Osteoblast (primary cell): ENCODE measurements at regions not wholly inside any gene's neighbourhood (a gene's known extent, or its start where the extent isn't known, plus 50 kb on each side); places are given as distances from the start of the nearest gene placed in this dataset.

Source experiments
- DNase-seq: peaks from one replicate; pipeline ENCODE4 v3.0.0; 2011; ENCODE audit warnings: low spot score, mixed read lengths; ENCODE audit not compliant: insufficient read length; ENCODE audit errors: missing footprints
- H2AFZ ChIP-seq: 2 replicates; pipeline ENCODE4 v1.6.0; 2011; ENCODE audit warnings: mild to moderate bottlenecking, low read length
- H3K27ac ChIP-seq: 2 replicates; pipeline ENCODE4 v1.5.1; 2011; ENCODE audit warnings: mild to moderate bottlenecking, low read depth, low read length, moderate library complexity
- H3K27me3 ChIP-seq: 2 replicates; pipeline ENCODE4 v1.6.0; 2012; ENCODE audit warnings: mild to moderate bottlenecking, control low read depth, inconsistent platforms, low read length, moderate library complexity; ENCODE audit not compliant: insufficient read depth
- H3K36me3 ChIP-seq: 2 replicates; pipeline ENCODE4 v1.5.1; 2011; ENCODE audit warnings: mild to moderate bottlenecking, low read length, control low read depth, moderate library complexity; ENCODE audit not compliant: insufficient read depth
- H3K4me1 ChIP-seq: 2 replicates; pipeline ENCODE4 v1.5.1; 2011; ENCODE audit warnings: mild to moderate bottlenecking, low read length, control low read depth, moderate library complexity; ENCODE audit not compliant: insufficient read depth
- H3K4me2 ChIP-seq: 2 replicates; pipeline ENCODE4 v1.6.0; 2011; ENCODE audit warnings: mild to moderate bottlenecking, low read length; ENCODE audit not compliant: insufficient read depth
- H3K4me3 ChIP-seq: fragments of 200-600 bp; sonication (generic); 3 replicates; pipeline ENCODE4 v1.5.1; 2012; ENCODE audit warnings: mild to moderate bottlenecking, low read length, inconsistent platforms; ENCODE audit not compliant: insufficient read depth
- H3K79me2 ChIP-seq: 2 replicates; pipeline ENCODE4 v1.6.0; 2012; ENCODE audit warnings: mild to moderate bottlenecking, low read length, control low read depth, inconsistent platforms; ENCODE audit not compliant: insufficient read depth
- H3K9me3 ChIP-seq: 2 replicates; pipeline ENCODE4 v1.5.1; 2011; ENCODE audit warnings: low read depth, low read length, control low read depth
- H4K20me1 ChIP-seq: 2 replicates; pipeline ENCODE4 v1.6.0; 2012; ENCODE audit warnings: mild to moderate bottlenecking, low read length, control low read depth; ENCODE audit not compliant: insufficient read depth
- CTCF ChIP-seq: IDR thresholded peaks from 2 replicates; pipeline ENCODE4 v1.5.1; 2011; ENCODE audit warnings: mild to moderate bottlenecking, low read depth, low read length, moderate library complexity; ENCODE audit errors: extremely low read depth

GRCh38 chr14:51394384-51394783, 154.3 kb downstream of the TMX1 start:
- no peak for DNase-seq
- Histone ChIP-seq H3K9me3 (no peaks in the 10 kb centered on the region), H3K27ac (peak overlapping the region; percentile 99), H3K4me3 (no peak overlapping the region), H3K27me3 (no peaks in the 10 kb centered on the region), H4K20me1 (no peaks in the 10 kb centered on the region), H3K79me2 (no peaks in the 10 kb centered on the region), H3K4me2 (no peak overlapping the region), H2AFZ (peak overlapping the region; percentile 17), H3K4me1 (peaks cover 45% of the 10 kb centered on the region), H3K36me3 (no peaks in the 10 kb centered on the region)
- TF ChIP-seq CTCF = no peak

GRCh38 chr14:51394804-51395203, 154.8 kb downstream of the TMX1 start:
- Histone ChIP-seq H3K4me2 (peak overlapping the region; percentile 62), H3K79me2 (no peaks in the 10 kb centered on the region), H3K4me3 (no peak overlapping the region), H3K9me3 (no peaks in the 10 kb centered on the region), H3K36me3 (no peaks in the 10 kb centered on the region), H2AFZ (peak overlapping the region; percentile 78), H3K4me1 (peaks cover 45% of the 10 kb centered on the region), H3K27ac (peak overlapping the region; percentile 99), H4K20me1 (no peaks in the 10 kb centered on the region), H3K27me3 (no peaks in the 10 kb centered on the region)
- no peak for DNase-seq
- no peak for TF ChIP-seq CTCF

- no peak overlapping the region for H3K4me3 ChIP-seq
- TF ChIP-seq CTCF = no peak
- no peaks in the 10 kb centered on the region for H3K36me3 ChIP-seq
- no peaks in the 10 kb centered on the region for H3K79me2 ChIP-seq
- no peaks in the 10 kb centered on the region for H3K27me3 ChIP-seq
- H3K4me1 ChIP-seq = peaks cover 45% of the 10 kb centered on the region
- H3K9me3 ChIP-seq = no peaks in the 10 kb centered on the region
- peak; percentile 58 for DNase-seq
- H2AFZ ChIP-seq = peak overlapping the region; percentile 78
- peak overlapping the region; percentile 99 for H3K27ac ChIP-seq
- H4K20me1 ChIP-seq = no peaks in the 10 kb centered on the region
- H3K4me2 ChIP-seq = peak overlapping the region; percentile 62
These were observed 155.4 kb downstream of the TMX1 start for GRCh38 chr14:51395361-51395849.

GRCh38 chr14:51396222-51396815, 156.3 kb downstream of the TMX1 start:
- peak; percentile 74 for DNase-seq
- Histone ChIP-seq H4K20me1 (no peaks in the 10 kb centered on the region), H3K27me3 (no peaks in the 10 kb centered on the region), H3K79me2 (no peaks in the 10 kb centered on the region), H3K4me1 (peaks cover 45% of the 10 kb centered on the region), H3K36me3 (no peaks in the 10 kb centered on the region), H3K4me2 (peak overlapping the region; percentile 62), H3K4me3 (peak overlapping the region; percentile 9), H3K9me3 (no peaks in the 10 kb centered on the region), H3K27ac (peak overlapping the region; percentile 99), H2AFZ (peak overlapping the region; percentile 55)
- TF ChIP-seq CTCF = no peak
